HEK293 (cell line): ENCODE measurements at regions not wholly inside any gene's neighbourhood (a gene's known extent, or its start where the extent isn't known, plus 50 kb on each side); places are given as distances from the start of the nearest gene placed in this dataset.

ENCODE experiments used
- CTCF ChIA-PET: fragments of 350-600 bp; formaldehyde crosslinking; extraction: SDS; loops from one replicate; lab custom pipeline; 2021; ENCODE audit warnings: antibody characterized with exemption; lab: Yijun Ruan, JAX
- POLR2A ChIA-PET: fragments of 300-600 bp; formaldehyde crosslinking; extraction: SDS; loops from one replicate; lab custom pipeline; 2020; ENCODE audit warnings: antibody characterized with exemption, inconsistent platforms; lab: Yijun Ruan, JAX
- H3K27ac ChIP-seq: fragments of 200-500 bp; sonication (Bioruptor generic); 2 replicates; pipeline ENCODE4 v1.5.1; 2014; ENCODE audit warnings: low read depth, low read length, control low read depth, inconsistent platforms; ENCODE audit errors: extremely low read depth
- H3K36me3 ChIP-seq, 2 experiments: fragments of 200-500 bp in 1 of 2; sonication (Bioruptor generic) in 1 of 2; 1 replicate in 1 of 2; 2 replicates in 1 of 2; pipeline ENCODE4 v1.5.1; 2014 to 2017; ENCODE audit warnings: inconsistent platforms in 2 of 2, low read length in 2 of 2; ENCODE audit not compliant: control insufficient read depth in 2 of 2, insufficient read depth in 1 of 2
- H3K4me1 ChIP-seq: fragments of 200-500 bp; sonication (Bioruptor generic); 2 replicates; pipeline ENCODE4 v1.5.1; 2014; ENCODE audit warnings: mild to moderate bottlenecking, low read length, inconsistent platforms; ENCODE audit not compliant: control insufficient read depth, insufficient read depth
- H3K4me3 ChIP-seq: 2 replicates; pipeline ENCODE4 v1.5.1; 2011; ENCODE audit warnings: low read depth, mild to moderate bottlenecking, control low read depth, low read length, moderate library complexity
- H3K9me3 ChIP-seq: fragments of 200-500 bp; sonication (Bioruptor generic); 2 replicates; pipeline ENCODE4 v1.5.1; 2014; ENCODE audit warnings: low read depth, low read length, inconsistent platforms; ENCODE audit not compliant: control insufficient read depth, insufficient read depth
- BCL11B ChIP-seq: fragments of 450-650 bp; formaldehyde crosslinking; IDR thresholded peaks from 2 replicates; pipeline ENCODE4 v1.5.1; 2016; ENCODE audit warnings: low read depth, missing biosample characterization, missing genetic modification characterization
- GFI1B ChIP-seq: fragments of 450-650 bp; formaldehyde crosslinking; IDR thresholded peaks from 2 replicates; pipeline ENCODE4 v1.5.1; 2016; ENCODE audit warnings: missing biosample characterization, missing genetic modification characterization
- IKZF3 ChIP-seq: fragments of 450-650 bp; IDR thresholded peaks from 2 replicates; pipeline ENCODE4 v1.5.0; 2018; ENCODE audit warnings: missing biosample characterization, mild to moderate bottlenecking, missing genetic modification characterization, moderate library complexity
- OSR2 ChIP-seq: fragments of 450-650 bp; formaldehyde crosslinking; IDR thresholded peaks from 2 replicates; pipeline ENCODE4 v1.5.1; 2016; ENCODE audit warnings: missing biosample characterization, missing genetic modification characterization
- SP3 ChIP-seq: fragments of 450-650 bp; formaldehyde crosslinking; IDR thresholded peaks from 2 replicates; pipeline ENCODE4 v1.5.1; 2016; ENCODE audit warnings: missing biosample characterization, missing genetic modification characterization
- YY1 ChIP-seq: fragments of 450-650 bp; formaldehyde crosslinking; IDR thresholded peaks from 2 replicates; pipeline ENCODE4 v1.5.1; 2018; ENCODE audit warnings: missing biosample characterization, missing genetic modification characterization
- YY2 ChIP-seq: fragments of 450-650 bp; formaldehyde crosslinking; IDR thresholded peaks from 2 replicates; pipeline ENCODE4 v1.5.1; 2016; ENCODE audit warnings: missing biosample characterization, missing genetic modification characterization
- ZBTB48 ChIP-seq: fragments of 450-650 bp; formaldehyde crosslinking; IDR thresholded peaks from 2 replicates; pipeline ENCODE4 v1.5.1; 2016; ENCODE audit warnings: missing biosample characterization, missing genetic modification characterization
- ZBTB8A ChIP-seq: fragments of 450-650 bp; formaldehyde crosslinking; IDR thresholded peaks from 2 replicates; pipeline ENCODE4 v1.5.1; 2016; ENCODE audit warnings: missing biosample characterization, missing genetic modification characterization
- ZFP41 ChIP-seq: fragments of 450-650 bp; formaldehyde crosslinking; IDR thresholded peaks from 2 replicates; pipeline ENCODE4 v1.5.1; 2016; ENCODE audit warnings: missing biosample characterization, missing genetic modification characterization, borderline replicate concordance
- ZIC2 ChIP-seq: fragments of 450-650 bp; formaldehyde crosslinking; IDR thresholded peaks from 2 replicates; pipeline ENCODE4 v1.5.1; 2016; ENCODE audit warnings: missing biosample characterization, missing genetic modification characterization
- ZNF169 ChIP-seq: fragments of 450-650 bp; formaldehyde crosslinking; IDR thresholded peaks from 2 replicates; pipeline ENCODE4 v1.5.1; 2016; ENCODE audit warnings: missing biosample characterization, missing genetic modification characterization
- ZNF2 ChIP-seq: fragments of 450-650 bp; formaldehyde crosslinking; IDR thresholded peaks from 2 replicates; pipeline ENCODE4 v1.5.1; 2016; ENCODE audit warnings: missing biosample characterization, missing genetic modification characterization
- ZNF311 ChIP-seq: fragments of 450-650 bp; formaldehyde crosslinking; IDR thresholded peaks from 2 replicates; pipeline ENCODE4 v1.5.1; 2017; ENCODE audit warnings: missing biosample characterization, missing genetic modification characterization, borderline replicate concordance
- ZNF423 ChIP-seq: fragments of 450-650 bp; formaldehyde crosslinking; IDR thresholded peaks from 2 replicates; pipeline ENCODE4 v1.5.1; 2016; ENCODE audit warnings: missing biosample characterization, missing genetic modification characterization
- ZNF473 ChIP-seq: fragments of 450-650 bp; formaldehyde crosslinking; IDR thresholded peaks from 2 replicates; pipeline ENCODE4 v1.5.1; 2017; ENCODE audit warnings: missing biosample characterization, missing genetic modification characterization
- ZNF501 ChIP-seq: fragments of 450-650 bp; formaldehyde crosslinking; IDR thresholded peaks from 2 replicates; pipeline ENCODE4 v1.5.1; 2016; ENCODE audit warnings: missing biosample characterization, missing genetic modification characterization
- ZNF530 ChIP-seq: fragments of 450-650 bp; formaldehyde crosslinking; IDR thresholded peaks from 2 replicates; pipeline ENCODE4 v1.5.1; 2016; ENCODE audit warnings: low read depth, missing biosample characterization, missing genetic modification characterization
- ZNF548 ChIP-seq: fragments of 450-650 bp; formaldehyde crosslinking; IDR thresholded peaks from 2 replicates; pipeline ENCODE4 v1.5.1; 2016; ENCODE audit warnings: missing biosample characterization, missing genetic modification characterization
- ZNF555 ChIP-seq: fragments of 450-650 bp; formaldehyde crosslinking; conservative IDR thresholded peaks from 2 replicates; pipeline ENCODE4 v1.5.1; 2017; ENCODE audit warnings: missing biosample characterization, mild to moderate bottlenecking, missing genetic modification characterization, inconsistent platforms
- ZNF670 ChIP-seq: fragments of 450-650 bp; formaldehyde crosslinking; IDR thresholded peaks from 2 replicates; pipeline ENCODE4 v1.5.1; 2016; ENCODE audit warnings: missing biosample characterization, missing genetic modification characterization, low read depth
- ZNF677 ChIP-seq: fragments of 450-650 bp; IDR thresholded peaks from 2 replicates; pipeline ENCODE4 v1.5.0; 2018; ENCODE audit warnings: missing biosample characterization, mild to moderate bottlenecking, missing genetic modification characterization, moderate library complexity
- ZNF837 ChIP-seq: fragments of 450-650 bp; formaldehyde crosslinking; IDR thresholded peaks from 2 replicates; pipeline ENCODE4 v1.5.1; 2016; ENCODE audit warnings: missing biosample characterization, missing genetic modification characterization
- TF ChIP-seq, protein P1 (sequence below): fragments of 450-650 bp; formaldehyde crosslinking; IDR thresholded peaks from 2 replicates; pipeline ENCODE4 v1.5.1; 2016; ENCODE audit warnings: missing biosample characterization, missing genetic modification characterization
- TF ChIP-seq, protein P2 (sequence below): fragments of 450-650 bp; formaldehyde crosslinking; IDR thresholded peaks from 2 replicates; pipeline ENCODE4 v1.5.1; 2016; ENCODE audit warnings: missing biosample characterization, missing genetic modification characterization, borderline replicate concordance
- TF ChIP-seq, protein P3 (sequence below): sonication (generic); formaldehyde crosslinking; IDR thresholded peaks from 2 replicates; pipeline ENCODE4 v1.8.1; 2022; ENCODE audit warnings: mild to moderate bottlenecking, moderate library complexity, missing genetic modification reagents

DNA sequence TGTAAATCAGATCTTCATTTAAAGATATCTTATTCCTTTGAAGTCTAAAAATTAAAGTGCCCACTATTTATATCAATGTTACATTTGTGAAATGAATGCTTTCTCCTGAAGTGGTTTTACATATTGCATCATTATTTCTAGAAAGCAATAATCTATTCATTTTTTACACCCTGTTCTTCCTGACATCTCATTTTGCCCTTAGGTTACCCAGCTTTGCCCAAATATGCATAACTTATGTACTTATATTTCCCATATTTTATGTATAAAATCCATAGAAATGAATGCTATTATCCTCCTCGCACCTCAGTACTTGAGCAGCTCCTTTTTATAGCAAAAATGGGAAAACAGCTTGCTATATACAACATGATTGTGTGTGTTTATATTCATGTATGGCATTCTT is 396.5 kb upstream of the DSEL start:
- CTCF ChIA-PET, result interaction anchor here (0.8 kb wide), 1 partner anchor 51 kb away, joined by 4 read pairs; no protein-coding TSS in a partner anchor
- POLR2A ChIA-PET, result no interaction called here
- Histone ChIP-seq H3K36me3 (no peaks in the 10 kb centered on the region), H3K4me1 (no peaks in the 10 kb centered on the region), H3K4me3 (no peak overlapping the region), H3K27ac (no peak overlapping the region), H3K9me3 (no peaks in the 10 kb centered on the region)
- no peak for TF ChIP-seq ZNF501
- TF ChIP-seq ZNF555 (tag by site-specific recombination), result no peak
- no peak for TF ChIP-seq ZNF548 (tag by site-specific recombination)
- TF ChIP-seq, all 188 proteins: peak for 0

DNA sequence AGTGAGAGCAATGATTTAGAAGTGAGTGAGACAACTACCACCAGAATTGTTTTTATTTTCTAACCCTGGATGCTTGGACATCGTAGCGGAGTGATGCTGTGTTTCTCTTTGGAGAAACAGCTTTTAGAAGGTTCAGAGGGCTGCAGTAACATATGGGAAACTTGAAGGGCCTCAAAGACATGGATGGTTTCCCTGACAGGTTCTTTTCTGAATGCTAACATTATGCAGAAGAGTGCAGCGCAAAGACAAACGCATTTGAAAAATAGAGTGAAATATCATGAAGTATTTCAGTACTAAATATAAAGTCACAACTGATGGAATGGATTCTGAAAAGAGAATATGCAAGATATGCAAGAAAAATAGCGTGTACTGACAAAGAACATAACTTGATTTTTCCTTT is 385.1 kb upstream of the DSEL start:
- CTCF ChIA-PET, result no interaction called here
- no peaks in the 10 kb centered on the region for H3K36me3 ChIP-seq
- TF ChIP-seq ZIC2 (tag by site-specific recombination) (no peak), ZNF423 (tag by site-specific recombination) (no peak), OSR2 (tag by site-specific recombination) (no peak), ZBTB48 (tag by site-specific recombination) (no peak), ZFP41 (tag by site-specific recombination) (no peak), ZNF311 (no peak), ZNF473 (tag by site-specific recombination) (no peak), ZNF670 (no peak), ZNF677 (tag by site-specific recombination) (no peak)
- H3K27ac ChIP-seq, result no peak overlapping the region
- H3K4me3 ChIP-seq, result no peak overlapping the region
- H3K4me1 ChIP-seq, result no peaks in the 10 kb centered on the region
- H3K9me3 ChIP-seq, result no peaks in the 10 kb centered on the region
- POLR2A ChIA-PET, result no interaction called here

DNA sequence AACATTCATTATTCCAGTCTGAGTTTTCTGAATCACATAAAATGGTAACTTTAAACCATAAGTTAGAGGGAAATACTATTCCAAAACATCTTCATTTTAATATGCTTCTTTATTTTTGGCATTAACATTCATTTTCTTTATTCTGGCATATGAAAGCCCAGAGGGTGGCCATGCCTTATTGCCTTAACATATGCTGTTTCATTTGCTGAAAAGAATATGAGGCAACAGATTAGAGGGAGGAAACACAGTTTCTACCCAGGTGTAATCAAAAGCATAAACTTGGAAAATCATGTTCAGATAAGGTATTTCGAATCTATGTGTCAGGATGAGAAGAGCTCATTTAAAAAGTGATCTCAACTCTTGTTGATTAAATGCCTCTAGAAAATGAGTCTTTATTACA is 379.9 kb upstream of the DSEL start:
- no peak overlapping the region for H3K27ac ChIP-seq
- no peak overlapping the region for H3K4me3 ChIP-seq
- no peaks in the 10 kb centered on the region for H3K36me3 ChIP-seq
- POLR2A ChIA-PET, result no interaction called here
- CTCF ChIA-PET, result interaction anchor here (0.5 kb wide), 1 partner anchor 348 kb away, joined by 3 read pairs; no protein-coding TSS in a partner anchor
- no peaks in the 10 kb centered on the region for H3K4me1 ChIP-seq
- TF ChIP-seq ZNF530 (tag by site-specific recombination), result no peak
- TF ChIP-seq, protein P1, sequence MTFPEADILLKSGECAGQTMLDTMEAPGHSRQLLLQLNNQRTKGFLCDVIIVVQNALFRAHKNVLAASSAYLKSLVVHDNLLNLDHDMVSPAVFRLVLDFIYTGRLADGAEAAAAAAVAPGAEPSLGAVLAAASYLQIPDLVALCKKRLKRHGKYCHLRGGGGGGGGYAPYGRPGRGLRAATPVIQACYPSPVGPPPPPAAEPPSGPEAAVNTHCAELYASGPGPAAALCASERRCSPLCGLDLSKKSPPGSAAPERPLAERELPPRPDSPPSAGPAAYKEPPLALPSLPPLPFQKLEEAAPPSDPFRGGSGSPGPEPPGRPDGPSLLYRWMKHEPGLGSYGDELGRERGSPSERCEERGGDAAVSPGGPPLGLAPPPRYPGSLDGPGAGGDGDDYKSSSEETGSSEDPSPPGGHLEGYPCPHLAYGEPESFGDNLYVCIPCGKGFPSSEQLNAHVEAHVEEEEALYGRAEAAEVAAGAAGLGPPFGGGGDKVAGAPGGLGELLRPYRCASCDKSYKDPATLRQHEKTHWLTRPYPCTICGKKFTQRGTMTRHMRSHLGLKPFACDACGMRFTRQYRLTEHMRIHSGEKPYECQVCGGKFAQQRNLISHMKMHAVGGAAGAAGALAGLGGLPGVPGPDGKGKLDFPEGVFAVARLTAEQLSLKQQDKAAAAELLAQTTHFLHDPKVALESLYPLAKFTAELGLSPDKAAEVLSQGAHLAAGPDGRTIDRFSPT (tag by site-specific recombination), result no peak
- TF ChIP-seq ZNF2 (tag by site-specific recombination), result no peak
- TF ChIP-seq SP3 (tag by site-specific recombination), result no peak
- TF ChIP-seq YY1 (tag by site-specific recombination), result no peak
- no peak for TF ChIP-seq IKZF3 (tag by site-specific recombination)
- TF ChIP-seq BCL11B (tag by site-specific recombination), result no peak
- TF ChIP-seq, protein P2, sequence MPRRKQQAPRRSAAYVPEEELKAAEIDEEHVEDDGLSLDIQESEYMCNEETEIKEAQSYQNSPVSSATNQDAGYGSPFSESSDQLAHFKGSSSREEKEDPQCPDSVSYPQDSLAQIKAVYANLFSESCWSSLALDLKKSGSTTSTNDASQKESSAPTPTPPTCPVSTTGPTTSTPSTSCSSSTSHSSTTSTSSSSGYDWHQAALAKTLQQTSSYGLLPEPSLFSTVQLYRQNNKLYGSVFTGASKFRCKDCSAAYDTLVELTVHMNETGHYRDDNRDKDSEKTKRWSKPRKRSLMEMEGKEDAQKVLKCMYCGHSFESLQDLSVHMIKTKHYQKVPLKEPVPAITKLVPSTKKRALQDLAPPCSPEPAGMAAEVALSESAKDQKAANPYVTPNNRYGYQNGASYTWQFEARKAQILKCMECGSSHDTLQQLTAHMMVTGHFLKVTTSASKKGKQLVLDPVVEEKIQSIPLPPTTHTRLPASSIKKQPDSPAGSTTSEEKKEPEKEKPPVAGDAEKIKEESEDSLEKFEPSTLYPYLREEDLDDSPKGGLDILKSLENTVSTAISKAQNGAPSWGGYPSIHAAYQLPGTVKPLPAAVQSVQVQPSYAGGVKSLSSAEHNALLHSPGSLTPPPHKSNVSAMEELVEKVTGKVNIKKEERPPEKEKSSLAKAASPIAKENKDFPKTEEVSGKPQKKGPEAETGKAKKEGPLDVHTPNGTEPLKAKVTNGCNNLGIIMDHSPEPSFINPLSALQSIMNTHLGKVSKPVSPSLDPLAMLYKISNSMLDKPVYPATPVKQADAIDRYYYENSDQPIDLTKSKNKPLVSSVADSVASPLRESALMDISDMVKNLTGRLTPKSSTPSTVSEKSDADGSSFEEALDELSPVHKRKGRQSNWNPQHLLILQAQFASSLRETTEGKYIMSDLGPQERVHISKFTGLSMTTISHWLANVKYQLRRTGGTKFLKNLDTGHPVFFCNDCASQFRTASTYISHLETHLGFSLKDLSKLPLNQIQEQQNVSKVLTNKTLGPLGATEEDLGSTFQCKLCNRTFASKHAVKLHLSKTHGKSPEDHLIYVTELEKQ (tag by site-specific recombination), result no peak
- TF ChIP-seq ZBTB8A (tag by site-specific recombination), result no peak
- no peak for TF ChIP-seq ZNF169 (tag by site-specific recombination)
- TF ChIP-seq GFI1B, result no peak
- no peak for TF ChIP-seq ZNF837 (tag by site-specific recombination)
- no peak for TF ChIP-seq YY2
- TF ChIP-seq, protein P3, sequence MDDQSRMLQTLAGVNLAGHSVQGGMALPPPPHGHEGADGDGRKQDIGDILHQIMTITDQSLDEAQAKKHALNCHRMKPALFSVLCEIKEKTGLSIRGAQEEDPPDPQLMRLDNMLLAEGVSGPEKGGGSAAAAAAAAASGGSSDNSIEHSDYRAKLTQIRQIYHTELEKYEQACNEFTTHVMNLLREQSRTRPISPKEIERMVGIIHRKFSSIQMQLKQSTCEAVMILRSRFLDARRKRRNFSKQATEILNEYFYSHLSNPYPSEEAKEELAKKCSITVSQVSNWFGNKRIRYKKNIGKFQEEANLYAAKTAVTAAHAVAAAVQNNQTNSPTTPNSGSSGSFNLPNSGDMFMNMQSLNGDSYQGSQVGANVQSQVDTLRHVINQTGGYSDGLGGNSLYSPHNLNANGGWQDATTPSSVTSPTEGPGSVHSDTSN, result no peak
- TF ChIP-seq, all 188 proteins: peak for 0
- H3K9me3 ChIP-seq, result no peaks in the 10 kb centered on the region
